Vagina (tissue), 2 donors: ENCODE measurements at regions not wholly inside any gene's neighbourhood (a gene's known extent, or its start where the extent isn't known, plus 50 kb on each side); places are given as distances from the start of the nearest gene placed in this dataset.

Experiments used
- POLR2A ChIP-seq, 2 donors: fragments of 450-650 bp; IDR thresholded peaks; one replicate each; pipeline ENCODE4 v1.6.1; 2017; ENCODE audit warnings: antibody characterized with exemption in 2 of 2, mild to moderate bottlenecking in 2 of 2, moderate library complexity in 2 of 2
- POLR2AphosphoS5 ChIP-seq, 2 donors: sonication (generic); formaldehyde crosslinking; IDR thresholded peaks; one replicate each; pipeline ENCODE4 v1.9.0; 2017; ENCODE audit warnings: antibody characterized with exemption in 2 of 2, mild to moderate bottlenecking in 2 of 2, low read depth in 1 of 2; ENCODE audit not compliant: insufficient read depth in 1 of 2
- TF ChIP-seq, protein P1 (sequence below), 3 experiments: fragments of 450-650 bp in 2 of 3; fragments of 200-600 bp in 1 of 3; sonication (generic) in 1 of 3; IDR thresholded peaks; one replicate each; pipeline ENCODE4 v1.5.1; 2017 to 2019; ENCODE audit warnings: antibody characterized with exemption in 3 of 3, mild to moderate bottlenecking in 2 of 3, moderate library complexity in 2 of 3

GRCh38 chr5:13325765-13326164, 618.7 kb downstream of the DNAH5 start:
- TF ChIP-seq, protein P1, sequence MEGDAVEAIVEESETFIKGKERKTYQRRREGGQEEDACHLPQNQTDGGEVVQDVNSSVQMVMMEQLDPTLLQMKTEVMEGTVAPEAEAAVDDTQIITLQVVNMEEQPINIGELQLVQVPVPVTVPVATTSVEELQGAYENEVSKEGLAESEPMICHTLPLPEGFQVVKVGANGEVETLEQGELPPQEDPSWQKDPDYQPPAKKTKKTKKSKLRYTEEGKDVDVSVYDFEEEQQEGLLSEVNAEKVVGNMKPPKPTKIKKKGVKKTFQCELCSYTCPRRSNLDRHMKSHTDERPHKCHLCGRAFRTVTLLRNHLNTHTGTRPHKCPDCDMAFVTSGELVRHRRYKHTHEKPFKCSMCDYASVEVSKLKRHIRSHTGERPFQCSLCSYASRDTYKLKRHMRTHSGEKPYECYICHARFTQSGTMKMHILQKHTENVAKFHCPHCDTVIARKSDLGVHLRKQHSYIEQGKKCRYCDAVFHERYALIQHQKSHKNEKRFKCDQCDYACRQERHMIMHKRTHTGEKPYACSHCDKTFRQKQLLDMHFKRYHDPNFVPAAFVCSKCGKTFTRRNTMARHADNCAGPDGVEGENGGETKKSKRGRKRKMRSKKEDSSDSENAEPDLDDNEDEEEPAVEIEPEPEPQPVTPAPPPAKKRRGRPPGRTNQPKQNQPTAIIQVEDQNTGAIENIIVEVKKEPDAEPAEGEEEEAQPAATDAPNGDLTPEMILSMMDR (IDR thresholded peaks at IDR 0.05): no peak
- no peak for TF ChIP-seq POLR2A (IDR thresholded peaks at IDR 0.05)
- no peak for TF ChIP-seq POLR2AphosphoS5 (IDR thresholded peaks at IDR 0.05; ENCODE audit: insufficient read depth in 1 of 2, low read depth in 1 of 2)
